Omental fat pad (tissue), 3 donors: ENCODE measurements at regions not wholly inside any gene's neighbourhood (a gene's known extent, or its start where the extent isn't known, plus 50 kb on each side); places are given as distances from the start of the nearest gene placed in this dataset.
A peak's percentile ranks its signal among the peaks of the same experiment; 100 is the strongest.
"Not testable (repeated sequence)": the region's sequence is repeated elsewhere in the genome, so short reads cannot be mapped to it uniquely, and the experiment has no call there.

Source experiments
- ATAC-seq: fragments of 150-250 bp; one replicate; pipeline ENCODE4 v1.9.1; 2016; ENCODE audit warnings: mild to moderate bottlenecking, moderate library complexity; ENCODE audit not compliant: low FRiP score
- DNase-seq: peaks from one replicate; pipeline ENCODE4 v3.0.0-alpha.2; 2019; ENCODE audit warnings: low spot score
- TF ChIP-seq, protein P1 (sequence below), 3 donors: fragments of 450-650 bp; IDR thresholded peaks; one replicate each; pipeline ENCODE4 v1.5.1; 2016 to 2017; ENCODE audit warnings: antibody characterized with exemption in 3 of 3, mild to moderate bottlenecking in 3 of 3, moderate library complexity in 2 of 3

DNA sequence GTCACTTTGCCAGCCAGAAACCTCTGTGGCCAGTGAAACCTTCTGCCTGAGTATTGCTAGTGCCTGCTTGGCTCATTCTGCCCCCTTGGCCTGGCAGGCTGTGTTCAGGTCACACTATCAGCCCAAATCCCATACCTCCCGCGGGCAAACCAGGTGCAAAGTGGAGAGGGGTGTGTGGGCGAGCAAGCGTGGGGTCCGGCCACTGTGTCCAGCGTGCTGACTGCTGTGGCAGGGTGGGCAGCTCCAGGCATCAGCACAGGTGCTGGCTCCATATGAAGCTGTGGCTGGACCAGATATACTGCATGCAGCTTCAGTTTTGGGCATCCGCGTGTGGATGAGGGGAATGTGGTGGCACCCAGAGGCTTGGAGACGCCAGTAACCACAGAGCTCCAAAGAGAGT, 576.5 kb upstream of the EDIL3 start:
- no peak for DNase-seq
- TF ChIP-seq, protein P1, sequence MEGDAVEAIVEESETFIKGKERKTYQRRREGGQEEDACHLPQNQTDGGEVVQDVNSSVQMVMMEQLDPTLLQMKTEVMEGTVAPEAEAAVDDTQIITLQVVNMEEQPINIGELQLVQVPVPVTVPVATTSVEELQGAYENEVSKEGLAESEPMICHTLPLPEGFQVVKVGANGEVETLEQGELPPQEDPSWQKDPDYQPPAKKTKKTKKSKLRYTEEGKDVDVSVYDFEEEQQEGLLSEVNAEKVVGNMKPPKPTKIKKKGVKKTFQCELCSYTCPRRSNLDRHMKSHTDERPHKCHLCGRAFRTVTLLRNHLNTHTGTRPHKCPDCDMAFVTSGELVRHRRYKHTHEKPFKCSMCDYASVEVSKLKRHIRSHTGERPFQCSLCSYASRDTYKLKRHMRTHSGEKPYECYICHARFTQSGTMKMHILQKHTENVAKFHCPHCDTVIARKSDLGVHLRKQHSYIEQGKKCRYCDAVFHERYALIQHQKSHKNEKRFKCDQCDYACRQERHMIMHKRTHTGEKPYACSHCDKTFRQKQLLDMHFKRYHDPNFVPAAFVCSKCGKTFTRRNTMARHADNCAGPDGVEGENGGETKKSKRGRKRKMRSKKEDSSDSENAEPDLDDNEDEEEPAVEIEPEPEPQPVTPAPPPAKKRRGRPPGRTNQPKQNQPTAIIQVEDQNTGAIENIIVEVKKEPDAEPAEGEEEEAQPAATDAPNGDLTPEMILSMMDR (IDR thresholded peaks at IDR 0.05): no peak
- peak; percentile 32 for ATAC-seq

DNA sequence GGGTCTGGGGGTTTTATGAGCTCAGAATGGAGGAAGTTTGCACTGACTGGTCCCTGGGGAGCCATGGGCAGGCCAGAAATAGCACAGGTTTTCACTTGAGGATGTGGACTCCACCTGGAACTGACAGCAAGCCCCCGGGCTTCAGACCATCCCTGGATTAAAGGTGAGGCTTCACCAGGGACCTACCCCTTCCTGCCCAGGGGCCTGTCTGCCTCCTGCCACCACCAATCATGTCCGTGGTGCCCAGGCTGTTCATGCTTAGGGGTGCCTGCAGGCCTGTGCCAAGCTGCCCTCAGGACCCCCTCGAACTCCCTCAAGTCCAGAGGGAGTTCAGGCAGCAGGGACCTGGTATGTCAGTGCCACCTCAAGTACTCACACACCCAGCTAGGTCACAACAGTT, 577.2 kb upstream of the EDIL3 start:
- no peak for ATAC-seq
- TF ChIP-seq, protein P1 (IDR thresholded peaks at IDR 0.05): no peak

DNA sequence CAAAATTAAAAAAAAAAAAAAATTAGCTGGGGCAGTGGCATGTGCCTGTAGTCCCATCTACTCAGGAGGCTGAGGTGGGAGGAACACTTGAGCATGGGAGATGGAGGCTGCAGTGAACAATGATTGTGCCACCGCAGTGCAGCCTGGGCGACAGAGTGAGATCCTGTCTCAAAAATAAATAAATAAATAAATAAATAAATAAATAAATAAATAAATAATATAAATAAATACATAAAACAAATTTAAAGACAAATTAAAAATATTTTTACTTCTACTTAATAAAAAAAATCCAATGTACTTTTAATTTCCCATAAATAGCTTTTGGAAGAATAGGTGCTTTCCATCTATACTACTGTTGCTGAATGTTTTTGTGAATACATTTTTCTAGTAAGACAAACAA, 598.4 kb upstream of the EDIL3 start:
- DNase-seq (no peak), ATAC-seq (no peak)
- TF ChIP-seq, protein P1 (IDR thresholded peaks at IDR 0.05): no peak

More for the DNA sequence above, 577.2 kb upstream of the EDIL3 start:
- DNase-seq: no peak

DNA sequence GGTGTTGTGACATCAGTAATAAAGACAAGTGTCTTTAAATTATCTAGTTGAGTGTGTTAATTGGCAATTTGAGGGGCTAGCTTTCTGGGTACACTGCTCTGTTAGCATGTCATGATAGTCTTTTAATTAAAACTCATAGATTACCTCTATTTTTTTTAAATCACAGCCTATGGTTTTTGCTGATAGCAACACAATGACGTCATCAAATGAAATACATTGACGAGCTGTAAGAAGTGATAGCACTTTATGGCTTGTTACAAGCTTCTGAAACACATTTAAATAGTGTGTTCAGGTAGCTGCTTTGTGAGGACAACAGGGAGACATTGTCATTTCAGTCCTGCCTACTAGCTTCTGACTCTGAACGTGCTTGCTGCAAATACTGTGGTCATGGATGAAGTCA, 600.5 kb upstream of the EDIL3 start:
- DNase-seq (no peak), ATAC-seq (no peak)
- TF ChIP-seq, protein P1 (IDR thresholded peaks at IDR 0.05): no peak

DNA sequence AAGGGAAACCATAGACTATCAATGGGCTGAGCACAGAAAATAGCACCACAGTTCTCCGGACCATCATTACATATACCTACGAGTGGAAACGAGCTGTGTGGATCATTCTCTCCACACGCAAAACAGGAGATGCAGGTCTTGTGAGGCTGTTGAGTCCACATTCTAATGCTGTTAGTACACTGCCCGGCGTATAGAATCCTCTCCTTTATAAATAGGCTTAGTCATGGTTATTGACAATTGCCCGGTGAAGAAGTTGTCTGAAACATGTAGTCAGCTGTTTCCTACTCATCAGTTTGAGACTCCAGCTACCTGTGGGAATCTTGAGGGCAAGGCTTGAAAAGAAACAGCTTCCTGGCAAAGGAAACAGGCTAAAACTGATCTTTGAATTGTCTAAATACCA, 602.0 kb upstream of the EDIL3 start:
- TF ChIP-seq, protein P1 (IDR thresholded peaks at IDR 0.05): no peak
- no peak for DNase-seq
- no peak for ATAC-seq

DNA sequence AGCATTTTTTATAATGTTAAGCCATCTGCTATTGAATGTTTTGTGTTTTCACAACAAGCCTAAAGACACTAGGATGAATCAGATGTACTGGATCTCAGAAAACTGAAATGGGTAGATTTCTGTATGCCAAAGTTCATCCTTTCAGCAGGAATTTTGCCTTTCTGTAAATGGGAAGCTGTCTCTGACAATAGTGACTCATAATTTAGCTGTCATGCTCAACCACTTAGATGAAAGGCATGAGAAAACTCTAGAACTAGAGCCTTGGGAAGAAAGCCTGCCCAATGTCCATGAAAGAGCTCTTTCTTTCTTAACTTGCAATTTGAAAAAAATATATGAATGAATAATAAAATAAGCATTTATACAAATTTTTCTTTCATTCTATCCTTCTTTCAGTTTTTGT, 616.0 kb upstream of the EDIL3 start:
- ATAC-seq: no peak
- no peak for DNase-seq
- TF ChIP-seq, protein P1 (IDR thresholded peaks at IDR 0.05): no peak

DNA sequence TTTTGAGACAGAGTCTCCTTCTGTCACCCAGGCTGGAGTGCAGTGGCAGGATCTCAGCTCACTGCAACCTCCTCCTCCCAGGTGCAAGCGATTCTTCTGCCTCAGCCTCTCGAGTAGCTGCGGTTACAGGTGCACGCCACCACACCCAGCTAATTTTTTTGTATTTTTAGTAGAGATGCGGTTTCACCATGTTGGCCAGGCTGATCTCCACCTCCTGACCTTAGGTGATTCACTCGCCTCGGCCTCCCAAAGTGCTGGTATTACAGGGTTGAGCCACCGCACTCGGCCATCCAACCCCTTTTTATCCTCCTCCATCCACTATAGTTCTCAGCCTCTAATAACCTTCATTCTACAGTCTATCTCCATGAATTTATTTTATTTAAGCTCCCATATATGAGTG, 617.3 kb upstream of the EDIL3 start:
- not testable (repeated sequence) for DNase-seq, ATAC-seq

DNA sequence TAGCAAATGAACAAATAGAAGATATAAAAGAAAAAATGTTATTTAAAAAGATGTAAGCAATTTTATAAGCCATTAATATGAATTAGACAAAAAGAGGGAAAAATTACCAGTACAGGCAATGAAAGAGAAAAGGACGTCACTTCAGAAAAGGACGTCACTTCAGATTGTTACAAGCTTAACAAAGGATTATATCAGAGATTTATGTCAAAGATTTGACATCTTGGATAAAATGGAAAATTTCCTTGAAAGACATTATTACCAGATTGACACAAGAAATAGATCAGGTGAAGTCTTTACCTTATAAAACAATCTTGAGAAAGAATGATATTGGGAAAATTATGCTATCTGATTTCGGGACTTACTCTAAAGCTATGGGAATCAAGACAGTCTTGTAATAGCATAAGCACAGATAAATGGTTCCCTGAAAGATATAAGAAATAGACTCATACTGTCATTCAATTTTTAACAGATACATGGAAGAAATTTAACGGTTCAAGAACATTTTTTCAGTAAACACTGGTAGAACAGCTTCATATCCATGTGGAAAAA, 625.4 kb upstream of the EDIL3 start:
- TF ChIP-seq, protein P1 (IDR thresholded peaks at IDR 0.05): no peak
- DNase-seq (no peak), ATAC-seq (no peak)
